SK-N-SH (cell line): ENCODE measurements at regions not wholly inside any gene's neighbourhood (a gene's known extent, or its start where the extent isn't known, plus 50 kb on each side); places are given as distances from the start of the nearest gene placed in this dataset.

Source experiments
- EZH2phosphoT487 ChIP-seq: fragments of 200-600 bp; sonication (generic); IDR thresholded peaks from 2 replicates; pipeline ENCODE4 v1.6.1; 2017; ENCODE audit warnings: low read depth, mixed run types, mild to moderate bottlenecking, antibody characterized with exemption, moderate library complexity, borderline replicate concordance
- POLR2AphosphoS5 ChIP-seq: IDR thresholded peaks from 2 replicates; pipeline ENCODE4 v1.6.1; 2012; ENCODE audit warnings: low read depth, low read length
- RAD21 ChIP-seq: IDR thresholded peaks from 2 replicates; pipeline ENCODE4 v1.6.1; 2012; ENCODE audit warnings: mild to moderate bottlenecking, low read length
- SMC3 ChIP-seq: IDR thresholded peaks from 2 replicates; pipeline ENCODE4 v1.6.1; 2012; ENCODE audit warnings: low read depth, low read length, improper control_type of control experiment
- TF ChIP-seq, protein P1 (sequence below): fragments of 200-600 bp; sonication (generic); IDR thresholded peaks from 2 replicates; pipeline ENCODE4 v1.6.1; 2017; ENCODE audit warnings: antibody characterized with exemption, mild to moderate bottlenecking, moderate library complexity
- TF ChIP-seq, protein P2 (sequence below): IDR thresholded peaks from 2 replicates; pipeline ENCODE4 v1.4.0; 2012; ENCODE audit warnings: low read depth, borderline replicate concordance
- TF ChIP-seq, protein P3 (sequence below): fragments of 150-350 bp; IDR thresholded peaks from 2 replicates; pipeline ENCODE4 v1.6.1; 2017; ENCODE audit warnings: antibody characterized with exemption, low read length, low read depth, borderline replicate concordance
- TF ChIP-seq, protein P4 (sequence below): IDR thresholded peaks from 2 replicates; pipeline ENCODE4 v1.6.1; 2012; ENCODE audit warnings: mild to moderate bottlenecking, low read depth, low read length, moderate library complexity

DNA sequence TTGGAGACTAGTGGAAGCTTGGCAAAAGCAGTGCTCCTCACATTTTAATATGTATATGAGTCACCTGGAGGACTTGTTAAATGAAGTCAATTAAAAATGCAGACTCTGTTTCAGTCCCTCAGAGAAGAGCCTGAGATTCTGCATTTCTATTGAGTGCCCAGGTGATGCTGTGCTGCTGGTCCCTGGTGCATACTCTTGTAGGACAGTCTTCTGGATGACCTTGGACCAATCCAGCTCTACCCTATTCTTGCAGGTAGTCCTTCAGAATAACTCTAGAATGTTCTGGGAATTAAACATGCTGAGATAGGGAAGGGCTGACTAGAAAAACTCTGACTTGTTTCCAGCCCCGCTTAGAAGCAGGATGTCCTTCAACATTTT lies 115.9 kb downstream of the CASP12 start:
- TF ChIP-seq, protein P1, sequence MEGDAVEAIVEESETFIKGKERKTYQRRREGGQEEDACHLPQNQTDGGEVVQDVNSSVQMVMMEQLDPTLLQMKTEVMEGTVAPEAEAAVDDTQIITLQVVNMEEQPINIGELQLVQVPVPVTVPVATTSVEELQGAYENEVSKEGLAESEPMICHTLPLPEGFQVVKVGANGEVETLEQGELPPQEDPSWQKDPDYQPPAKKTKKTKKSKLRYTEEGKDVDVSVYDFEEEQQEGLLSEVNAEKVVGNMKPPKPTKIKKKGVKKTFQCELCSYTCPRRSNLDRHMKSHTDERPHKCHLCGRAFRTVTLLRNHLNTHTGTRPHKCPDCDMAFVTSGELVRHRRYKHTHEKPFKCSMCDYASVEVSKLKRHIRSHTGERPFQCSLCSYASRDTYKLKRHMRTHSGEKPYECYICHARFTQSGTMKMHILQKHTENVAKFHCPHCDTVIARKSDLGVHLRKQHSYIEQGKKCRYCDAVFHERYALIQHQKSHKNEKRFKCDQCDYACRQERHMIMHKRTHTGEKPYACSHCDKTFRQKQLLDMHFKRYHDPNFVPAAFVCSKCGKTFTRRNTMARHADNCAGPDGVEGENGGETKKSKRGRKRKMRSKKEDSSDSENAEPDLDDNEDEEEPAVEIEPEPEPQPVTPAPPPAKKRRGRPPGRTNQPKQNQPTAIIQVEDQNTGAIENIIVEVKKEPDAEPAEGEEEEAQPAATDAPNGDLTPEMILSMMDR: no peak
- TF ChIP-seq SMC3 (no peak), POLR2AphosphoS5 (no peak), RAD21 (no peak), EZH2phosphoT487 (no peak)
- TF ChIP-seq, protein P2, sequence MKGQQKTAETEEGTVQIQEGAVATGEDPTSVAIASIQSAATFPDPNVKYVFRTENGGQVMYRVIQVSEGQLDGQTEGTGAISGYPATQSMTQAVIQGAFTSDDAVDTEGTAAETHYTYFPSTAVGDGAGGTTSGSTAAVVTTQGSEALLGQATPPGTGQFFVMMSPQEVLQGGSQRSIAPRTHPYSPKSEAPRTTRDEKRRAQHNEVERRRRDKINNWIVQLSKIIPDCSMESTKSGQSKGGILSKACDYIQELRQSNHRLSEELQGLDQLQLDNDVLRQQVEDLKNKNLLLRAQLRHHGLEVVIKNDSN: no peak
- TF ChIP-seq, protein P3, sequence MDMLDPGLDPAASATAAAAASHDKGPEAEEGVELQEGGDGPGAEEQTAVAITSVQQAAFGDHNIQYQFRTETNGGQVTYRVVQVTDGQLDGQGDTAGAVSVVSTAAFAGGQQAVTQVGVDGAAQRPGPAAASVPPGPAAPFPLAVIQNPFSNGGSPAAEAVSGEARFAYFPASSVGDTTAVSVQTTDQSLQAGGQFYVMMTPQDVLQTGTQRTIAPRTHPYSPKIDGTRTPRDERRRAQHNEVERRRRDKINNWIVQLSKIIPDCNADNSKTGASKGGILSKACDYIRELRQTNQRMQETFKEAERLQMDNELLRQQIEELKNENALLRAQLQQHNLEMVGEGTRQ: no peak
- TF ChIP-seq, protein P4, sequence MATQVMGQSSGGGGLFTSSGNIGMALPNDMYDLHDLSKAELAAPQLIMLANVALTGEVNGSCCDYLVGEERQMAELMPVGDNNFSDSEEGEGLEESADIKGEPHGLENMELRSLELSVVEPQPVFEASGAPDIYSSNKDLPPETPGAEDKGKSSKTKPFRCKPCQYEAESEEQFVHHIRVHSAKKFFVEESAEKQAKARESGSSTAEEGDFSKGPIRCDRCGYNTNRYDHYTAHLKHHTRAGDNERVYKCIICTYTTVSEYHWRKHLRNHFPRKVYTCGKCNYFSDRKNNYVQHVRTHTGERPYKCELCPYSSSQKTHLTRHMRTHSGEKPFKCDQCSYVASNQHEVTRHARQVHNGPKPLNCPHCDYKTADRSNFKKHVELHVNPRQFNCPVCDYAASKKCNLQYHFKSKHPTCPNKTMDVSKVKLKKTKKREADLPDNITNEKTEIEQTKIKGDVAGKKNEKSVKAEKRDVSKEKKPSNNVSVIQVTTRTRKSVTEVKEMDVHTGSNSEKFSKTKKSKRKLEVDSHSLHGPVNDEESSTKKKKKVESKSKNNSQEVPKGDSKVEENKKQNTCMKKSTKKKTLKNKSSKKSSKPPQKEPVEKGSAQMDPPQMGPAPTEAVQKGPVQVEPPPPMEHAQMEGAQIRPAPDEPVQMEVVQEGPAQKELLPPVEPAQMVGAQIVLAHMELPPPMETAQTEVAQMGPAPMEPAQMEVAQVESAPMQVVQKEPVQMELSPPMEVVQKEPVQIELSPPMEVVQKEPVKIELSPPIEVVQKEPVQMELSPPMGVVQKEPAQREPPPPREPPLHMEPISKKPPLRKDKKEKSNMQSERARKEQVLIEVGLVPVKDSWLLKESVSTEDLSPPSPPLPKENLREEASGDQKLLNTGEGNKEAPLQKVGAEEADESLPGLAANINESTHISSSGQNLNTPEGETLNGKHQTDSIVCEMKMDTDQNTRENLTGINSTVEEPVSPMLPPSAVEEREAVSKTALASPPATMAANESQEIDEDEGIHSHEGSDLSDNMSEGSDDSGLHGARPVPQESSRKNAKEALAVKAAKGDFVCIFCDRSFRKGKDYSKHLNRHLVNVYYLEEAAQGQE: no peak
